Myocyte (in vitro differentiated cells): ENCODE measurements at regions not wholly inside any gene's neighbourhood (a gene's known extent, or its start where the extent isn't known, plus 50 kb on each side); places are given as distances from the start of the nearest gene placed in this dataset.
A peak's percentile ranks its signal among the peaks of the same experiment; 100 is the strongest.
"Not testable (repeated sequence)": the region's sequence is repeated elsewhere in the genome, so short reads cannot be mapped to it uniquely, and the experiment has no call there.

Experiments used
- DNase-seq: peaks from one replicate; pipeline ENCODE4 v3.0.0-alpha.2; 2012; ENCODE audit warnings: low read depth

GRCh38 chr13:46467694-46468093, 80.6 kb upstream of the RUBCNL start:
- not testable (repeated sequence) for DNase-seq

DNA sequence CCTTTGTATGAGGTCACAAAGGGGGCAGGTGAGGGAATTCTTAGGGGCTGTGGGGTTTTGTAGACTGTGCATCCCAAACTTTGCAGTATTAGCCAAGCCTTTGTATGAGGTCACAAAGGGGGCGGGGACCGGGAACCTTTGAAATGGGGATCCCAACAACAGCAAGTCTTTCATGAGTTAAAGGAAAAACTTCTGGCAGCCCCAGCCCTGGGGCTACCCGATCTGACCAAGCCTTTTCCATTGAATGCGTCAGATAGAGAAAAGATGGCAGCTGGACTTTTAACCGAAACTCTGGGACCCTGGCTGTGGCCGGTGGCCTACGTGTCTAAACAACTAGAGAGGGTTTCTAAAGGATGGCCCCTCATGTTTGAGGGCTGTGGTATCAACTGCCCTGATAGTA, 79.0 kb upstream of the RUBCNL start:
- not testable (repeated sequence) for DNase-seq

- DNase-seq: no peak
Measured at GRCh38 chr13:46463719-46464118, 76.7 kb upstream of the RUBCNL start.

DNA sequence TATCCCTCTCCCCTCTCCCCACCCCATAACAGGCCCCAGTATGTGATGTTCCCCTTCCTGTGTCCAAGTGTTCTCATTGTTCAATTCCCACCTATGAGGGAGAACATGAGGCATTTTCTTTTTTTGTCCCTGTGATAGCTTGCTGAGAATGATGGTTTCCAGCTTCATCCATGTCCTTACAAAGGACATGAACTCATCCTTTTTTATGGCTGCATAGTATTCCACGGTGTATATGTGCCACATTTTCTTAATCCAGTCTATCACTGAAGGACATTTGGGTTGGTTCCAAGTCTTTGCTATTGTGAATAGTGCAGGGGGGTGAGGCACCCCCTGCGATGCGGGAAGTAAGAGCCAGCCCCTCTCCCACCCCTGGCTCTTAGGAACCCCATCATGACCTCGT, 73.2 kb upstream of the RUBCNL start:
- DNase-seq: not testable (repeated sequence)

DNA sequence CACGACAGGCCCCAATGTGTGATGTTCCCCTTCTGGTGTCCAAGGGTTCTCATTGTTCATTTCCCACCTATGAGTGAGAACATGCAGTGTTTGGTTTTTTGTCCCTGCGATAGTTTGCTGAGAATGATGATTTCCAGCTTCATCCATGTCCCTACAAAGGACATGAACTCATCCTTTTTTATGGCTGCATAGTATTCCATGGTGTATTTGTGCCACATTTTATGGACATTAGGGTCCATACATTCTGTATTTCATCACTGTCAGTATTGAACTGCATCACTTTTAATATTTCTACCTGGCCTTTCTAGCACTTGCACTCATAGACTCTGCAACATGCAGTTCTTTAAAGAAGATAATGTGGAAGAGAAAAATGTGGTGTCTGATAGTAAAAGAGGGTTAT, 70.2 kb upstream of the RUBCNL start:
- not testable (repeated sequence) for DNase-seq

DNA sequence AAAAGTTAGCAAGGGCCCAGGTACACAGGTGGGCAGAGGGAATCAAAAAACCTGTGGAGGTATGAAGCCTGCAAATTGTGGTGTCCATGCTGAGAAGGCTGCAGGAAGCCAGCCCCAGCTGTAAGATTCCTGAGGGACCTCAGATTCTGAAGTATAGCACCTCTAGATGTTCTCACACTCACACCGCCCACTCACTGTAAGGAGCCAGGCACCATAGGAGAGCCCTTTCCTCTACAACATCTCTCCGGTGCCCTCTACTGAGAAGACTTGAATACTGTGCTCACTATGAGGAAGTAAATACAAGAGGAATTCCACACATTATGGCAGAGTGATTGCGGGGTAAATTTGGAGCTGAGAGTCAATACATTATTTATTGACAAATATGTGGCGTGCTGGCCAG, 68.9 kb upstream of the RUBCNL start:
- peak; percentile 15 for DNase-seq

DNA sequence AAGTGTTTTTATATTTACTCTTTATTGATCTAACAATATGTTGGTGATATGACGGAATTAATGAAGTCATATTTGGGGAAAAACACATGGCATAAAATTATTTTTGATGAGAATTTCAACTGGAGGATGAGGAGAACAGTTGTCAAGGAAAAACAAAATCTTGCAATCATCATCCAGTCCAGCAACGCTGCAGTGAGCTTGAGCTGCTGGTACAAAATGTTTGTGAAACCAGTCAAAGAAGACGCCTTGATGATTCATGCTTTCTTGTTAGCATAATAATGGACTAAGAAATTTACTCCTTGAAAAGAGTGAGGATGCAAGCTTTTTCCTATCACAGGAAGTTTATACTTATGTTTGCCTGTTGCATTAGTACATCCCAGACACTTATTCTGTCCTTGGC, 64.1 kb upstream of the RUBCNL start:
- DNase-seq: not testable (repeated sequence)

DNA sequence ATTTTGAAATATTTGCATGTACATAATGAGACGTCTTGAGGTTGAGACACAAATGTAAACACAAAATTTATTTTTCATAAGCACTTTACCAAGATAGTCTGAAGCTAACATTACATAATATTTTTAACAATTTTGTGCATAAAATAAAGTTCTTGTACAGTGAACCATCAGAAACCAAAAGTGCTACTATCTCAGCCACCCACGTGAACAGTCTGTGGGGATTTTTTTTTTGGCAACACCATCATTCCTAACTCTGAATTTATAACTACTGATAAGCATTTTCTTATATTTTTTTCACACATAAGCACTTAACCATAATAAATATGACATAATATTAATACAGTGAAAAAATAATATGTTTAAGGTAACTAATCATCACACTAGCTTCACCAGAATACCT, 62.9 kb upstream of the RUBCNL start:
- not testable (repeated sequence) for DNase-seq

DNA sequence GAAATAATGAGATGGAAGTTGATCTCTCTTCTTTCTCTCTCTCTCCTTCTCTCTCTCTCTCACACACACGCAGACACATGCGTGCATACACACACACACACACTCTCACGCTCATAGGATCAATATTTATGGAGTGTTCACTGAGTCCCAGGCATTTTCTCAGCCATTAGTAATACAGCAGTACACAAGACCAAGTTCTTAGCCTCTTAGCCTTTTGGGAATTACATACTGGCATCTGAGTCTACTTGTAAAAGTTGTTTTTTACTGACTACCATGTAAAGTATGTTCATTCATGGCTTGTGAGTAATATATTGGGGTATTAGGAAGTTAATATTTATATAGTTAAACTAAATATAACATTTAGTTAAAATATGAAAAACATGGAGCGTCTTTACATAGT, 61.1 kb upstream of the RUBCNL start:
- DNase-seq: not testable (repeated sequence)

GRCh38 chr13:46437808-46438404, 50.9 kb upstream of the RUBCNL start:
- DNase-seq: not testable (repeated sequence)
